CD4-positive, alpha-beta T cell (primary cell): ENCODE measurements at regions not wholly inside any gene's neighbourhood (a gene's known extent, or its start where the extent isn't known, plus 50 kb on each side); places are given as distances from the start of the nearest gene placed in this dataset.
"Not testable (repeated sequence)": the region's sequence is repeated elsewhere in the genome, so short reads cannot be mapped to it uniquely, and the experiment has no call there.

ENCODE experiments used
- ATAC-seq: fragments of 200-7000 bp; cut with Tn5 transposase; one replicate; pipeline ENCODE4 v1.10.0; 2022; ENCODE audit warnings: mild to moderate bottlenecking; ENCODE audit not compliant: poor library complexity
- CTCF ChIA-PET: fragments of 350-600 bp; sonication (Branson Sonifier 250); formaldehyde crosslinking; loops from one replicate; lab custom pipeline; 2021; ENCODE audit warnings: antibody characterized with exemption, inconsistent platforms; lab: Charles Lee
- POLR2A ChIA-PET: fragments of 350-600 bp; sonication (Branson Sonifier 250); formaldehyde crosslinking; loops from one replicate; lab custom pipeline; 2021; ENCODE audit warnings: antibody characterized with exemption, inconsistent platforms; lab: Charles Lee
- DNase-seq, 14 experiments: peaks; one replicate each; pipeline ENCODE4 v3.0.0-alpha.2; 2013 to 2020; ENCODE audit warnings: mixed read lengths in 2 of 14
- H3K27ac ChIP-seq, 2 donors: one replicate each; pipeline versions ENCODE4 v1.5.1 to v1.7.0; 2013; ENCODE audit warnings: low read length in 2 of 2, low read depth in 1 of 2, mild to moderate bottlenecking in 1 of 2
- H3K27me3 ChIP-seq, 2 experiments: 1 replicate in 1 of 2; 2 replicates in 1 of 2; pipeline versions ENCODE4 v1.6.1 to v1.7.0; 2013; ENCODE audit warnings: low read length in 2 of 2, control low read depth in 1 of 2, mild to moderate bottlenecking in 1 of 2, moderate library complexity in 1 of 2; ENCODE audit not compliant: insufficient read depth in 2 of 2, control insufficient read depth in 1 of 2
- H3K36me3 ChIP-seq: one replicate; pipeline ENCODE4 v1.6.1; 2013; ENCODE audit warnings: low read length, control low read depth; ENCODE audit not compliant: insufficient read depth
- H3K4me1 ChIP-seq: one replicate; pipeline ENCODE4 v1.6.1; 2013; ENCODE audit warnings: low read length, control low read depth; ENCODE audit not compliant: insufficient read depth
- H3K4me3 ChIP-seq: one replicate; pipeline ENCODE4 v1.5.1; 2013; ENCODE audit warnings: mild to moderate bottlenecking, low read length, moderate library complexity
- H3K9me3 ChIP-seq, 2 experiments: 1 replicate in 1 of 2; 2 replicates in 1 of 2; pipeline versions ENCODE4 v1.6.1 to v1.7.0; 2013; ENCODE audit warnings: low read length in 2 of 2, mild to moderate bottlenecking in 2 of 2, control low read depth in 1 of 2, moderate library complexity in 1 of 2; ENCODE audit not compliant: control insufficient read depth in 1 of 2, insufficient read depth in 1 of 2
- H3K27ac Mint-ChIP-seq: one replicate; pipeline ENCODE4 v1.8.0; 2020; ENCODE audit warnings: mixed read lengths
- H3K27me3 Mint-ChIP-seq: one replicate; pipeline ENCODE4 v1.8.0; 2021; ENCODE audit warnings: mixed read lengths
- H3K36me3 Mint-ChIP-seq: one replicate; pipeline ENCODE4 v1.8.0; 2021; ENCODE audit warnings: low read depth, mixed read lengths
- H3K4me1 Mint-ChIP-seq: one replicate; pipeline ENCODE4 v1.8.0; 2021; ENCODE audit warnings: low read depth, mixed read lengths
- H3K4me3 Mint-ChIP-seq: one replicate; pipeline ENCODE4 v1.8.0; 2020; ENCODE audit warnings: mild to moderate bottlenecking, mixed read lengths
- H3K9me3 Mint-ChIP-seq: one replicate; pipeline ENCODE4 v1.8.0; 2020; ENCODE audit warnings: mixed read lengths
- CTCF ChIP-seq: fragments of 200-600 bp; IDR thresholded peaks from one replicate; pipeline ENCODE4 v1.8.0; 2022; ENCODE audit warnings: antibody characterized with exemption, mild to moderate bottlenecking
- intact Hi-C, 2 experiments: fragments of 100-400 bp; cut with DNase I in 1 of 2; cut with micrococcal nuclease in 1 of 2; formaldehyde crosslinking; loops; one replicate each; pipeline versions ENCODE4 v1.15.1 to v1.9.0; 2023 to 2025; cut with DNase I, micrococcal nuclease

GRCh38 chrX:34270434-34270833, 138.3 kb upstream of the FAM47A start:
- H3K27me3 Mint-ChIP-seq, result no peaks in the 10 kb centered on the region
- no peaks in the 10 kb centered on the region for H3K36me3 Mint-ChIP-seq
- no peak for TF ChIP-seq CTCF
- ChIA-PET POLR2A (no interaction called here), CTCF (no interaction called here)
- H3K9me3 Mint-ChIP-seq, result no peaks in the 10 kb centered on the region
- no peak overlapping the region for H3K27ac Mint-ChIP-seq
- no peak overlapping the region for H3K27ac ChIP-seq
- H3K4me3 Mint-ChIP-seq, result no peak overlapping the region
- DNase-seq, result no peak
- H3K4me3 ChIP-seq, result no peak overlapping the region
- H3K27me3 ChIP-seq, result no peaks in the 10 kb centered on the region
- H3K36me3 ChIP-seq, result no peaks in the 10 kb centered on the region
- intact Hi-C loops, result no loop called here
- H3K4me1 Mint-ChIP-seq, result no peaks in the 10 kb centered on the region
- ATAC-seq, result no peak
- H3K4me1 ChIP-seq, result no peaks in the 10 kb centered on the region
- H3K9me3 ChIP-seq, result no peaks in the 10 kb centered on the region

- Histone ChIP-seq H3K4me3 (no peak overlapping the region), H3K4me1 (no peaks in the 10 kb centered on the region), H3K9me3 (no peaks in the 10 kb centered on the region), H3K27me3 (no peaks in the 10 kb centered on the region), H3K36me3 (no peaks in the 10 kb centered on the region), H3K27ac (no peak overlapping the region)
- Mint-ChIP-seq H3K4me3 (no peak overlapping the region), H3K9me3 (no peaks in the 10 kb centered on the region), H3K4me1 (no peaks in the 10 kb centered on the region), H3K36me3 (no peaks in the 10 kb centered on the region), H3K27me3 (no peaks in the 10 kb centered on the region), H3K27ac (no peak overlapping the region)
- TF ChIP-seq CTCF, result no peak
- CTCF ChIA-PET, result no interaction called here
- POLR2A ChIA-PET, result no interaction called here
- intact Hi-C loops, result no loop called here
- DNase-seq (no peak), ATAC-seq (no peak)
Observed at GRCh38 chrX:34238896-34239295, 106.8 kb upstream of the FAM47A start.

- H3K36me3 Mint-ChIP-seq, H3K27ac ChIP-seq, H3K27ac Mint-ChIP-seq, H3K27me3 ChIP-seq, H3K4me1 Mint-ChIP-seq, H3K4me1 ChIP-seq, POLR2A ChIA-PET, H3K9me3 ChIP-seq, H3K9me3 Mint-ChIP-seq, intact Hi-C loops, ATAC-seq, H3K36me3 ChIP-seq, H3K4me3 ChIP-seq, CTCF ChIA-PET, H3K27me3 Mint-ChIP-seq, H3K4me3 Mint-ChIP-seq, DNase-seq: not testable (repeated sequence)
Observed at GRCh38 chrX:34230156-34230555, 98.0 kb upstream of the FAM47A start.

- intact Hi-C loops, result no loop called here
- Mint-ChIP-seq H3K4me3 (no peak overlapping the region), H3K27me3 (no peaks in the 10 kb centered on the region), H3K4me1 (no peaks in the 10 kb centered on the region), H3K27ac (no peak overlapping the region), H3K36me3 (no peaks in the 10 kb centered on the region), H3K9me3 (peaks cover 2% of the 10 kb centered on the region)
- CTCF ChIA-PET, result no interaction called here
- Histone ChIP-seq H3K4me1 (no peaks in the 10 kb centered on the region), H3K4me3 (no peak overlapping the region), H3K9me3 (no peaks in the 10 kb centered on the region), H3K27ac (no peak overlapping the region), H3K36me3 (no peaks in the 10 kb centered on the region), H3K27me3 (no peaks in the 10 kb centered on the region)
- no peak for TF ChIP-seq CTCF
- ATAC-seq, result no peak
- DNase-seq, result no peak
- POLR2A ChIA-PET, result no interaction called here
Observed at GRCh38 chrX:34227804-34228203, 95.7 kb upstream of the FAM47A start.
